HUES48 (cell line): ENCODE measurements at regions not wholly inside any gene's neighbourhood (a gene's known extent, or its start where the extent isn't known, plus 50 kb on each side); places are given as distances from the start of the nearest gene placed in this dataset.

Experiments
- H3K27ac ChIP-seq: one replicate; pipeline ENCODE4 v1.7.0; 2013; ENCODE audit warnings: low read depth, low read length, inconsistent platforms
- H3K27me3 ChIP-seq: 2 replicates; pipeline ENCODE4 v1.6.1; 2013; ENCODE audit warnings: mild to moderate bottlenecking, low read length; ENCODE audit not compliant: control insufficient read depth, insufficient read depth
- H3K36me3 ChIP-seq: 2 replicates; pipeline ENCODE4 v1.6.1; 2013; ENCODE audit warnings: low read length; ENCODE audit not compliant: control insufficient read depth, insufficient read depth
- H3K4me1 ChIP-seq: 2 replicates; pipeline ENCODE4 v1.6.1; 2013; ENCODE audit warnings: mild to moderate bottlenecking, low read length; ENCODE audit not compliant: control insufficient read depth, insufficient read depth
- H3K4me3 ChIP-seq: 2 replicates; pipeline ENCODE4 v1.5.1; 2013; ENCODE audit warnings: mild to moderate bottlenecking, low read depth, low read length
- H3K9ac ChIP-seq: 2 replicates; pipeline ENCODE4 v1.6.1; 2013; ENCODE audit warnings: mild to moderate bottlenecking, low read depth, low read length, moderate library complexity
- H3K9me3 ChIP-seq: 2 replicates; pipeline ENCODE4 v1.6.1; 2013; ENCODE audit warnings: low read length; ENCODE audit not compliant: control insufficient read depth, insufficient read depth

DNA sequence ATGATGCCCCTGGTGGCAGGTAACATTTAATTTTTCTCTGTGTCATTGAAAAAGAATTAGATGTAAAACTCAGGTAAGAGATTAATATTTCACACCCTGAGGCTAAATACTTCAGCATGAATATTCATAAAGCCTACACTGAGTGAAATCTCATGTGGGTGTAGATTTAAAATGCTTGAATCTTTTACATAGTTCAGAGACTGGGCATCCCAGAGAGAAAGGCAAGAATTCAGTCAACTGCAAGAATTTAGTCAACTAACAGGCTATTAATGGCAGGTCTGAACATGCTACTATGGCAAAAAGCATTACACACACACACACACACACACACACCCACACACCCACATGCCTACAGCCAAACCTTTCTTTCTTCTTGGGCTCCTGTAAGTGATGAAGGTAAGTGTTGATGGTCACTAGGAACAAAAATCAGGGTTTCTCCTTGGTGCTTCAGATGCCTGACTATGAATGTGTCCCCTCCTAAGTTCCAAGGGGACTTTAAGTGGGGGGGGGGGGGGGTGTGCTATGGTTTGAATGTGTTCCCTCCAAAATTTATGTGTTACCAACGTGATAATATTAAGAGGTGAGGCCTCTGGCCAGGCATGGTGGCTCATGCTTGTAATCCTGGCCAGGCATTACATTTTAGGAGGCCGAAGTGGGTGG lies 63.7 kb upstream of the PSMD7 start:
- H3K4me3 ChIP-seq = no peak overlapping the region
- no peak overlapping the region for H3K27ac ChIP-seq
- no peaks in the 10 kb centered on the region for H3K9me3 ChIP-seq

DNA sequence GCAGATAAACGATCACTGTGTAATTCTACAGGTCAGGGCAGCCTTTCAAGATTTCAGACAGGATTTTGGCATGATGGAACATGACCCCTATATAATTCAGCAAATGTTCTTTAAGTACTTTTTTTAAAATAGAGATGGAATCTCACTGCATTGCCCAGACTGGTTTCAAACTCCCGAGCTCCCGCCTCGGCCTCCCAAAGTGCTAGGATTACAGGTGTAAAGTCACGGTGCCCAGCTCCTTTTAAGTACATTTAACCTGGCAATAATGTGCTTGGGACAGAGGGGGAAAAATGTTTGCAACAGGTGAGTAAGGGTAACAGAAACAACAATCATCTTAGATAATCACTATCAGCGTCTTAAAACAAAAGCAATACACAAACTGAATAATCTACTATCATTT lies 66.5 kb upstream of the PSMD7 start:
- H3K4me3 ChIP-seq = no peak overlapping the region
- H3K9me3 ChIP-seq = no peaks in the 10 kb centered on the region
- no peak overlapping the region for H3K27ac ChIP-seq
- no peaks in the 10 kb centered on the region for H3K27me3 ChIP-seq
- no peaks in the 10 kb centered on the region for H3K36me3 ChIP-seq
- peaks cover 7% of the 10 kb centered on the region for H3K4me1 ChIP-seq
- no peak overlapping the region for H3K9ac ChIP-seq

More for the DNA sequence above, 63.7 kb upstream of the PSMD7 start:
- no peaks in the 10 kb centered on the region for H3K4me1 ChIP-seq
- H3K36me3 ChIP-seq = no peaks in the 10 kb centered on the region
- no peaks in the 10 kb centered on the region for H3K27me3 ChIP-seq
- H3K9ac ChIP-seq = no peak overlapping the region

DNA sequence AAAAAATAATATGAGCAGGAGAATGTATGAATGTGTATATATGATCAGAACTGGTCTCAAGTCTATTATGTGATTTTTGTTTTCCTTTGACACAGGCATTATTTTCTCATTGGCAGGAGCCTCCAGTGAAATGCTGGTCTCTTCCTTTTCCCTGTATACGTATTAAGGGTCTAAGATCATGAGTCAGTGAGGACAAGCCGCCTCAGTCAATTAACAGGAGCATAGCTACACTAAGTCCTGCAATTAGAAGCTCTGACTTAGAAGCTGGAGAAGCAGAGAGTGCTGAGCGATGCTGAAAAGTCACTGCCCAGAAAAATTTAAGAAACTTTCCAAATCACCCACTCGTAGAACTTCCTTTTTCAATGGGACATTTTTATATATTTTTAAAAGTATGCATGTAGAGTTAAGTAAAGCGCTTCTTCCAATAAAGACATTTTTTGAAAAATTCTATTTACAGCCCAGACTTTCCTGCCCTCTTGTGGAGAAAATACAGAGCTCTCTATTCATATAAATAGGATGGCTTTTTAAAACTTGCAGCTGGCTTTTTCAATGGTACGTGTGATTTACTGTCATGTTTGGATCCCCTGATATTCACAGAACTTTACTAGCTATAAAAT lies 70.2 kb upstream of the PSMD7 start:
- Histone ChIP-seq H3K4me3 (0 out of 2 replicates have a peak overlapping the region, but pooled peaks have one; percentile 30), H3K4me1 (peaks cover 7% of the 10 kb centered on the region), H3K27ac (no peak overlapping the region), H3K27me3 (no peaks in the 10 kb centered on the region), H3K36me3 (no peaks in the 10 kb centered on the region), H3K9ac (no peak overlapping the region), H3K9me3 (no peaks in the 10 kb centered on the region)

DNA sequence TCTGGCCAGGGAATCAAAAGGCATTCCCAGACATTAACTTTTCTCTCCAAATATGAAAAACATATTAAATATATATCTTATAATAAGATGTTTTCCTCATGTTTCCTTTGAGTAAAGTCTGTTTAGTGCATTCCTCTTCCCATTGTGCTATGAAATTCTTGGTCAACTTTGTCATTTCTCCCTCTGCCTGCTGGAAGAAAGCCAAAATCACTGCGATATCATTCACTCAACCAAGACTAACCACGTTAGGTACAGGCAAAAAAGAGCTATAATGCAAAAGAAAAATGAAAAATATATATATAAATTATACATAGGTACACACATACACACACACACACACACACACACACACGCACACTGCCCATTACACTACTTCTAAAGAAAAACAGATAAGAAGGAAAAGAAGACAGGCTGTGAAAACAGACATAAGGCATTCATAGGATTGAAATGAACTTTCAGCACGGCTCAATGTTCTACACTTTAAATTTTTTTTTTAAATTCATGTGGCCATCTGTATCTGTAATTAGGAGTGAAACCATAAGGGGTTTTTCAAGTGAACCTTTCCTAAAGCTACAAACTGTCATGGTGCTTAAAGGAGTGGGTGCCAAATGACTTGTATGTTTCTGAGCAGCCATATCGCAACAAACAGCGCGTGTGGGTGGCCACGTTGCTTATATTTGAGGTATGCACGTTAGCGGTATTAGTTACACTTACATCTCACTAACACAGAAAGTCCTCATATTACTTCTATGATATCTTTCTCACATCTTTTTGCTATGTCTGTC lies 71.6 kb upstream of the PSMD7 start:
- Histone ChIP-seq H3K36me3 (no peaks in the 10 kb centered on the region), H3K4me1 (peaks cover 7% of the 10 kb centered on the region), H3K27me3 (no peaks in the 10 kb centered on the region), H3K27ac (no peak overlapping the region), H3K4me3 (no peak overlapping the region), H3K9me3 (no peaks in the 10 kb centered on the region), H3K9ac (no peak overlapping the region)

DNA sequence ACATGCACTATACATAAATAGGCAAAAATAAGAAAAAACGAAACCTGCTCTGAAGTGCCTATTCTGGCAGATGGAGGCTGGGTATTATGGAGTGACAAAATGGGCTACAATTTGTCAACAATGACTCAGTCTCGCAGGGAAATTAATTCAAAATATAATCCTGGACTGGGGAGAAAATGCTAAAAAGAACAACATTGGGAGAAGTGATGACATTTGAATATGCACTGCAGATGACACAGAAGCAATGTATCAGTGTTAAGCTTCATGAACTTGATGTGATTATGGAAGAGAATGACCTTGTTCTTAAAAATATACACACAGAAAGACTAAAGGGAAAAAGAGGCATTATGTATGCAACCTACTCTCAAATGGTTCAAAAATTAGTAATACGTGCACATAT lies 74.8 kb upstream of the PSMD7 start:
- Histone ChIP-seq H3K4me1 (peaks cover 7% of the 10 kb centered on the region), H3K27me3 (no peaks in the 10 kb centered on the region), H3K27ac (no peak overlapping the region), H3K36me3 (no peaks in the 10 kb centered on the region), H3K4me3 (no peak overlapping the region), H3K9ac (no peak overlapping the region), H3K9me3 (no peaks in the 10 kb centered on the region)

DNA sequence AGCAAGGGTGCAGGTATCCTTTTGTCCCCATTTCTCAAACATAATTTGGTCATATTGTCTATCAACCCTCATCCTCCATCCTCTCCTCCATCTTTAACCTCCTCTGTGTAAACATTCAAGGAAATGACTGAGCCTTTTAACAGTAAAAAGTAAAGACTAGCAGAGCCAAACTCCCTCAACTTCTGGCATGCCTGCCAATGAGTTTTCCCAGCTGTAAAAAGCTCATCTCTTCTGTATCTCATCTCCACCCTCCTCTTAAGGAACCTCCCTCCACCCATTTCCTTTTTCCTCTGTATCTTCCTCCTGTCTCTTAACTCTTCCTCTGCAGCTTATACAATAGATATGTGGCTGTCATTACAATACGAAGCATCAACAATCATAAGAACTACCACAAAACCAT lies 76.9 kb upstream of the PSMD7 start:
- Histone ChIP-seq H3K9me3 (no peaks in the 10 kb centered on the region), H3K27me3 (no peaks in the 10 kb centered on the region), H3K4me1 (no peaks in the 10 kb centered on the region), H3K36me3 (no peaks in the 10 kb centered on the region), H3K4me3 (no peak overlapping the region), H3K27ac (no peak overlapping the region), H3K9ac (no peak overlapping the region)

DNA sequence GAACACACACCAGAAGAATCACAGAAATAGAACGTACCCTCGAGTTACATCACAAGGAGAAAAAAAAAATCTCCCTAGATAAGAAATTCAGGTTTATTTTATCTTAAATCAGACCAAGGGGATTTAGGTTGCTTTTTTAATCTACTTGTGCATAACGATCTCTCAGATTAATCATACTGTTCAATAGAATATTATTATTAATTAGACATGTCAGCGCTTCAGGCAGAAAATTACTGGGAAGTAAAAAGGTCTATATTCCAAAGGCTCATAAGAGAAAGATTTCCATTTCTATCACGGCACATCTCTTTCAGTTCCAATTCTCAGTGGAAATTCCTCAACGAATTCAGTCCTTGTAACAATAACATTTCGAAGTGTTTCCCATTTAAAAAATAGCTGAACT lies 77.7 kb upstream of the PSMD7 start:
- no peak overlapping the region for H3K4me3 ChIP-seq
- H3K4me1 ChIP-seq = no peaks in the 10 kb centered on the region
- no peaks in the 10 kb centered on the region for H3K27me3 ChIP-seq
- H3K9me3 ChIP-seq = no peaks in the 10 kb centered on the region
- no peak overlapping the region for H3K27ac ChIP-seq
- H3K9ac ChIP-seq = no peak overlapping the region
- no peaks in the 10 kb centered on the region for H3K36me3 ChIP-seq

DNA sequence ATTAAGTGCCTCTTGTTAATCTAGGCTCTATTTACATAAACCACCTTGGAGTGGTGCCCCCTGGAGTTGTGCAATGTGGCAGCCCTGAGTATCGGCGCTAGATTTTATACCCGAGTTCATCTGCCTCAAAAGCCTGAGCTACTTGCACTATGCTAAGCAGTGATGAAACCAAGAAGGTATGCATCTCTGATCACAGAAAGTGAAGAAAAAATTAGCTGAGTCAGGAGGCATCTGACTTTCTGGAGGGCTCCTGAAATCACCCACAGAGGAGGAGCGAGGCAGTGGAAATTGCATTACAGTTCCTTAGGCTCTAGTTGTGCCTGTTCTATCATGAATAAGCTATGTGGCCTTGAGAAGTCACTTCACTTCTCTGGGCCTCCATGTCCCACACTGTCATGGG lies 80.3 kb upstream of the PSMD7 start:
- Histone ChIP-seq H3K27ac (no peak overlapping the region), H3K36me3 (no peaks in the 10 kb centered on the region), H3K27me3 (no peaks in the 10 kb centered on the region), H3K9ac (no peak overlapping the region), H3K4me1 (no peaks in the 10 kb centered on the region), H3K4me3 (no peak overlapping the region), H3K9me3 (no peaks in the 10 kb centered on the region)

DNA sequence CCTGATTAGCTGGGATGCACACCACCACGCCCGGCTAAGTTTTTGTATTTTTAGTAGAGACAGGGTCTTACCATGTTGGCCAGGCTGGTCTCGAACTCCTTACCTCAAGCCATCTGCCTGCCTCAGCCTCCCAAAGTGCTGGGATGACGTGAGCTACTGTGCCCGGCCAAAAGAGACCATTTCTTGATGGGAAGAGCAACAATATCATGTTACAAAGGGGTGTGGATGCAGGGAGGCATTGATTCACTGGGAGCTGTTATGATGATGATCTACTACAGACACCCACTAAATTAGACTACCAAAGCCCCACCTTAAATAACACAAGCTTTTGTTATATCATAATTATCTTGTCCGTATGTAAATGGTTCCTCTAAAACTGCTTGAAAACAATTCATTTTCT lies 81.4 kb upstream of the PSMD7 start:
- no peaks in the 10 kb centered on the region for H3K9me3 ChIP-seq
- no peak overlapping the region for H3K4me3 ChIP-seq
- no peak overlapping the region for H3K27ac ChIP-seq
- no peak overlapping the region for H3K9ac ChIP-seq
- H3K4me1 ChIP-seq = no peaks in the 10 kb centered on the region
- H3K36me3 ChIP-seq = no peaks in the 10 kb centered on the region
- H3K27me3 ChIP-seq = no peaks in the 10 kb centered on the region

DNA sequence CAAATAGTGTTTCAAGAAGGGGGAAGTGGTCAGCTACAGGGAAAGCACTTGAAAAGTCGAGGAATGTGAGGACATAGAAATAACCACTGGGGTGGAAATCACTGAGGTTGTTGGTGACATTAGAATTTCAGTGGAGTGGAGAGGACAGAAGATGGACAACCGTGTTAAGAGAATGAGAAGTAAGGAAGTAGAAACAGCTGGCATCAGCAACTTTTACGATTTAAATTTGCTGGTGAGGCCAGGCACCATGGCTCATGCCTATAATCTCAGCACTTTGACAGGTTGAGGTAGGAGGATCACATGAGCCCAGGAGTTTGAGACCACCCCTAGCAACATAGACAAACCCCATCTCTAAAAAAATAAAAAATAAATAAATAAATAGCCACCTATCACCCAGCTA lies 83.2 kb upstream of the PSMD7 start:
- H3K9me3 ChIP-seq = no peaks in the 10 kb centered on the region
- H3K4me3 ChIP-seq = no peak overlapping the region
- no peaks in the 10 kb centered on the region for H3K4me1 ChIP-seq
- no peaks in the 10 kb centered on the region for H3K27me3 ChIP-seq
- H3K36me3 ChIP-seq = no peaks in the 10 kb centered on the region
- no peak overlapping the region for H3K9ac ChIP-seq
- H3K27ac ChIP-seq = no peak overlapping the region

DNA sequence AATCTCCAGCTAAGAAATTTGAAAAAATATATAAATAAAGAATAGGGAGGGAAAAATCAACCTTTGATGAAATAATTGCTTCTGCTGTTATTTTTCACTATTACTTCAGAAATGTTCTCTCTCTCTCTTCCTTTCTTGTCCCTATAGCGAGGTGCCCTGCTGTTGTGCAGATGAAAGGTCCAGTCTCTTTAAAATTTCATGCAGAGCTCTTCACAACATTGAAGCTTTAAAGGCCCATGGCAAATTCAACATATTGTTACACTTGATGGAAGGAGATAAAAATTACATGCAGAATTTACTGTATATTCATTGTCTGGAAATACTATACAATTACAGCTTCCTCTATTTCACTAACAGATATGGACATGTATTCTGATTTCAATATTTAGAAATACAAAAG lies 86.4 kb upstream of the PSMD7 start:
- H3K27ac ChIP-seq = no peak overlapping the region
- no peaks in the 10 kb centered on the region for H3K9me3 ChIP-seq
- H3K27me3 ChIP-seq = no peaks in the 10 kb centered on the region
- no peaks in the 10 kb centered on the region for H3K36me3 ChIP-seq
- no peak overlapping the region for H3K9ac ChIP-seq
- no peaks in the 10 kb centered on the region for H3K4me1 ChIP-seq
- H3K4me3 ChIP-seq = no peak overlapping the region
